GF-D8 (cell line): ENCODE measurements at regions not wholly inside any gene's neighbourhood (a gene's known extent, or its start where the extent isn't known, plus 50 kb on each side); places are given as distances from the start of the nearest gene placed in this dataset.

Experiments
- DNase-seq: peaks from one replicate; lab custom pipeline; 2025; lab: John Stamatoyannopoulos, UW

DNA sequence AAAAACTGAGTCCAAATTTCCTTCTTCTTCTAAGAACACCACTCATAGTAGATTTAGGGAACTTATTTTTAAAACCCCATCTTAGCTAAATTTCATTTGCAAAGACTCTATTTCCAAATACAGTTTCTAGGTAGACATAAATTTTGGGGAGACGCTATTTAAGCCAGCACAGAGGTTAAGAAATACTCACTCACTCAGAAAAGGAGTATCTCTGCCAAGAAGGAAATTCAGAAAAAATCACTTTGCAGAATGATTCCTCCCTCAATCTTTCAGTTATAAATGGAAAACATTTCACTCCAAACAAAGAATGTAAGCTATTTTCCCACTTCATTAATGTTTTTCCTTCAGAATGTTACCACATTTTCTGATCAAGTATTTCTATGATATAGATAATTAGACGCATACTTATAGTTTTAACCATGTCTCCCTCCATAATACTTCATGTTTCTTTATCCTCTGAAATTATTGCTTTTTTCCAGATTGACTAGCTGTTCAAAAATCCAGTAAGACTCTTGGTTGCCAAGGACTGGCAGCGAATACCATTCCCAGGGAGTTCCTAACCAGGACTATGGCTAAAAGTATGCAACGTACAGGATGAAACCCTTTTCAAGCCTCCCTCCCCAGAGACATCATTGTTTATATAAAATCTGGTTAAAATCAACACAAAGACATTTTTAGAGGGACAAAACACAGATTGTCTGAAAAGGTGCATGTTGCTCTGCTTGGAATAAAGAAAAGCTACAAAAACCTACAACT is 52.5 kb upstream of the RXFP2 start:
- no peak for DNase-seq
